Spleen (tissue), 11 donors: ENCODE measurements at regions not wholly inside any gene's neighbourhood (a gene's known extent, or its start where the extent isn't known, plus 50 kb on each side); places are given as distances from the start of the nearest gene placed in this dataset.

Experiments
- DNase-seq: peaks from one replicate; pipeline ENCODE4 v3.0.0-alpha.2; 2020
- H3K27ac ChIP-seq, 8 donors: fragments of 200-600 bp; sonication (generic) in 7 of 8; 1 replicate in 4 of 8; 2 replicates in 4 of 8; pipeline versions ENCODE4 v1.5.0 to v1.8.0; 2016 to 2021; ENCODE audit warnings: inconsistent platforms in 4 of 8, mild to moderate bottlenecking in 4 of 8, moderate library complexity in 1 of 8
- H3K27me3 ChIP-seq, 7 donors: fragments of 200-600 bp; sonication (generic) in 6 of 7; replicated peaks in 1 of 7; 1 replicate in 4 of 7; 2 replicates in 3 of 7; pipeline versions ENCODE4 v1.5.0 to v1.8.0; 2016 to 2021; ENCODE audit warnings: inconsistent platforms in 3 of 7, mild to moderate bottlenecking in 1 of 7
- H3K36me3 ChIP-seq, 6 donors: fragments of 200-600 bp; sonication (generic) in 5 of 6; 1 replicate in 4 of 6; 2 replicates in 2 of 6; pipeline versions ENCODE4 v1.5.0 to v1.8.0; 2016 to 2021; ENCODE audit warnings: inconsistent platforms in 2 of 6
- H3K4me1 ChIP-seq, 6 donors: fragments of 200-600 bp; sonication (generic) in 5 of 6; 1 replicate in 3 of 6; 2 replicates in 3 of 6; pipeline versions ENCODE4 v1.5.0 to v1.8.0; 2016 to 2021; ENCODE audit warnings: inconsistent platforms in 3 of 6
- H3K4me3 ChIP-seq, 8 donors: fragments of 200-600 bp; sonication (generic) in 7 of 8; 1 replicate in 4 of 8; 2 replicates in 4 of 8; pipeline versions ENCODE4 v1.5.0 to v1.8.0; 2016 to 2021; ENCODE audit warnings: inconsistent platforms in 4 of 8, mild to moderate bottlenecking in 4 of 8, moderate library complexity in 2 of 8
- H3K9me3 ChIP-seq, 8 donors: fragments of 200-600 bp; sonication (generic) in 7 of 8; 1 replicate in 4 of 8; 2 replicates in 4 of 8; pipeline versions ENCODE4 v1.5.0 to v1.8.0; 2016 to 2021; ENCODE audit warnings: inconsistent platforms in 4 of 8
- CTCF ChIP-seq, 11 experiments: fragments of 200-600 bp in 7 of 11; fragments of 450-650 bp in 4 of 11; sonication (generic) in 4 of 11; IDR thresholded peaks in 8 of 11; conservative IDR thresholded peaks in 3 of 11; 1 replicate in 7 of 11; 2 replicates in 4 of 11; pipeline versions ENCODE4 v1.4.0 to v1.8.0; 2016 to 2021; ENCODE audit warnings: antibody characterized with exemption in 11 of 11, inconsistent platforms in 4 of 11, mild to moderate bottlenecking in 1 of 11
- POLR2A ChIP-seq, 3 donors: fragments of 450-650 bp; IDR thresholded peaks; one replicate each; pipeline ENCODE4 v1.5.1; 2017; ENCODE audit warnings: antibody characterized with exemption in 3 of 3, mild to moderate bottlenecking in 1 of 3
- POLR2AphosphoS5 ChIP-seq, 3 donors: sonication (generic); formaldehyde crosslinking; IDR thresholded peaks; one replicate each; pipeline ENCODE4 v1.5.1; 2017; ENCODE audit warnings: antibody characterized with exemption in 3 of 3
- WGBS, 5 donors: extraction: QIAGEN DNeasy Blood & Tissue Kit in 3 of 5; methylation state at CpG; one replicate each; pipeline versions ENCODE4 v1.1.5 to v1.1.7; 2013 to 2018; 5-methylcytosine and 5-hydroxymethylcytosine counted together
- intact Hi-C: fragments of 100-400 bp; cut with DNase I; formaldehyde crosslinking; loops from one replicate; pipeline ENCODE4 v1.15.0; 2023; ENCODE audit warnings: low total_unique reads
- donor health status: healthy with polysubstance abuse.
- donor health status: DM: no; HTN: no; CAD: no; lungs with moderate emphysema.
- donor health status: DM: no; HTN: no; CAD: no.
- donor health status: Bipolar disorder and iron deficiency.
- donor health status: healthy.
- donor health status: DM: no; HTN: no; CAD: no.
- donor health status: DM: yes; HTN: yes; CAD: no.

GRCh38 chr11:21896216-21896615 is 296.7 kb upstream of the ANO5 start:
- Histone ChIP-seq H3K27me3 (no peaks in the 10 kb centered on the region), H3K27ac (no peak overlapping the region), H3K4me1 (no peaks in the 10 kb centered on the region), H3K36me3 (no peaks in the 10 kb centered on the region), H3K4me3 (no peak overlapping the region), H3K9me3 (peaks cover 0 to 2% (median 0%) of the 10 kb centered on the region in 8 donors)
- intact Hi-C loops, result no loop called here
- WGBS, 5 donors, result 61 to 79% (median 64%) methylated on average over 2 of the region's 2 CpGs
- no peak for DNase-seq
- TF ChIP-seq CTCF (IDR thresholded peaks at IDR 0.05 in 8 of 11, conservative IDR thresholded peaks at IDR 0.05 in 3 of 11) (no peak), POLR2AphosphoS5 (IDR thresholded peaks at IDR 0.05) (no peak), POLR2A (IDR thresholded peaks at IDR 0.05) (no peak)

- H3K36me3 ChIP-seq, result no peaks in the 10 kb centered on the region
- H3K27me3 ChIP-seq, result no peaks in the 10 kb centered on the region
- H3K4me3 ChIP-seq, result no peak overlapping the region
- no peak overlapping the region for H3K27ac ChIP-seq
- peaks cover 0 to 4% (median 0%) of the 10 kb centered on the region in 8 donors for H3K9me3 ChIP-seq
- DNase-seq, result no peak
- no peak for TF ChIP-seq POLR2A (IDR thresholded peaks at IDR 0.05)
- TF ChIP-seq POLR2AphosphoS5 (IDR thresholded peaks at IDR 0.05), result no peak
- no peak for TF ChIP-seq CTCF (IDR thresholded peaks at IDR 0.05 in 8 of 11, conservative IDR thresholded peaks at IDR 0.05 in 3 of 11)
- 40 to 70% (median 46%) methylated on average over 3 of the region's 3 CpGs for WGBS, 5 donors
- intact Hi-C loops, result no loop called here
- no peaks in the 10 kb centered on the region for H3K4me1 ChIP-seq
Measured at GRCh38 chr11:21896746-21897602, 295.9 kb upstream of the ANO5 start.

- intact Hi-C loops, result no loop called here
- H3K4me3 ChIP-seq, result no peak overlapping the region
- DNase-seq, result no peak
- H3K27me3 ChIP-seq, result no peaks in the 10 kb centered on the region
- H3K9me3 ChIP-seq, result peaks cover 0 to 4% (median 0%) of the 10 kb centered on the region in 8 donors
- WGBS, 5 donors, result 68 to 96% (median 78%) methylated on average over 1 of the region's 1 CpG
- no peaks in the 10 kb centered on the region for H3K4me1 ChIP-seq
- H3K27ac ChIP-seq, result no peak overlapping the region
- H3K36me3 ChIP-seq, result no peaks in the 10 kb centered on the region
- TF ChIP-seq POLR2A (IDR thresholded peaks at IDR 0.05), result no peak
Measured at GRCh38 chr11:21897752-21898151, 295.1 kb upstream of the ANO5 start.

- no peak for DNase-seq
- peaks cover 0 to 3% (median 0%) of the 10 kb centered on the region in 8 donors for H3K9me3 ChIP-seq
- intact Hi-C loops, result no loop called here
- H3K36me3 ChIP-seq, result no peaks in the 10 kb centered on the region
- H3K27ac ChIP-seq, result no peak overlapping the region
- no peak overlapping the region for H3K4me3 ChIP-seq
- TF ChIP-seq CTCF (IDR thresholded peaks at IDR 0.05 in 8 of 11, conservative IDR thresholded peaks at IDR 0.05 in 3 of 11) (no peak), POLR2AphosphoS5 (IDR thresholded peaks at IDR 0.05) (no peak), POLR2A (IDR thresholded peaks at IDR 0.05) (no peak)
- H3K27me3 ChIP-seq, result no peaks in the 10 kb centered on the region
- no peaks in the 10 kb centered on the region for H3K4me1 ChIP-seq
Measured at GRCh38 chr11:21908211-21908610, 284.7 kb upstream of the ANO5 start.
